WERI-Rb-1 (cell line): ENCODE measurements at regions not wholly inside any gene's neighbourhood (a gene's known extent, or its start where the extent isn't known, plus 50 kb on each side); places are given as distances from the start of the nearest gene placed in this dataset.

Experiments used
- DNase-seq: peaks from one replicate; pipeline ENCODE4 v3.0.0-alpha.2; 2020
- H3K27ac ChIP-seq: fragments of 250-450 bp; sonication (Bioruptor Pico); 2 replicates; pipeline ENCODE4 v1.5.1; 2020; ENCODE audit warnings: mild to moderate bottlenecking, moderate library complexity
- H3K27me3 ChIP-seq: fragments of 250-450 bp; sonication (Bioruptor Pico); 2 replicates; pipeline ENCODE4 v1.5.1; 2021; ENCODE audit warnings: mild to moderate bottlenecking, low read depth, moderate library complexity; ENCODE audit not compliant: insufficient read depth, severe bottlenecking
- H3K36me3 ChIP-seq: fragments of 250-450 bp; sonication (Bioruptor Pico); 2 replicates; pipeline ENCODE4 v1.5.1; 2020; ENCODE audit warnings: mild to moderate bottlenecking, moderate library complexity
- H3K4me3 ChIP-seq: 2 replicates; pipeline ENCODE4 v1.5.1; 2011; ENCODE audit warnings: low read depth, mild to moderate bottlenecking, control low read depth, low read length
- H3K9me3 ChIP-seq: fragments of 250-450 bp; sonication (Bioruptor Pico); 2 replicates; pipeline ENCODE4 v1.5.1; 2021; ENCODE audit warnings: mild to moderate bottlenecking, moderate library complexity; ENCODE audit not compliant: severe bottlenecking
- TF ChIP-seq, protein P1 (sequence below): IDR thresholded peaks from 2 replicates; pipeline ENCODE4 v1.5.1; 2011; ENCODE audit warnings: low read depth, mild to moderate bottlenecking, control low read depth, inconsistent platforms, low read length

DNA sequence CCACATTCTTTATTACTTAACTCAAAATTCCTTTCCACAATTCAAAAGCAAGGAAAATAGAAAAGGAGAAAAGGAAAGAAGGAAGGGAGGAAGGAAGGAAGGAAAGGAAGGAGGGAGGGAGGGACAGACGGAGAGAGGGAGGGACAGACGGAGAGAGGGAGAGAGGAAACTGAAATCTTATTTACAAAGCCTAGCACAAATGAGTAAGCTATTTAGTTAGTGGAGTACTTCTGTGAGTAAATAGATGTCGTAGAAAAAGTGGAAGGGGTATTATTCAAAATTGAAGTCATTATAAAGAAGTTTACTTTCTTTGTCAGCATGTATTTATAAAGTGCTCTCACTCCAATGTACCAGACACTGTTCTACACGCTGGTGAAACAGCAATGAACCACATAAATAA is 177.9 kb downstream of the CETN3 start:
- TF ChIP-seq, protein P1, sequence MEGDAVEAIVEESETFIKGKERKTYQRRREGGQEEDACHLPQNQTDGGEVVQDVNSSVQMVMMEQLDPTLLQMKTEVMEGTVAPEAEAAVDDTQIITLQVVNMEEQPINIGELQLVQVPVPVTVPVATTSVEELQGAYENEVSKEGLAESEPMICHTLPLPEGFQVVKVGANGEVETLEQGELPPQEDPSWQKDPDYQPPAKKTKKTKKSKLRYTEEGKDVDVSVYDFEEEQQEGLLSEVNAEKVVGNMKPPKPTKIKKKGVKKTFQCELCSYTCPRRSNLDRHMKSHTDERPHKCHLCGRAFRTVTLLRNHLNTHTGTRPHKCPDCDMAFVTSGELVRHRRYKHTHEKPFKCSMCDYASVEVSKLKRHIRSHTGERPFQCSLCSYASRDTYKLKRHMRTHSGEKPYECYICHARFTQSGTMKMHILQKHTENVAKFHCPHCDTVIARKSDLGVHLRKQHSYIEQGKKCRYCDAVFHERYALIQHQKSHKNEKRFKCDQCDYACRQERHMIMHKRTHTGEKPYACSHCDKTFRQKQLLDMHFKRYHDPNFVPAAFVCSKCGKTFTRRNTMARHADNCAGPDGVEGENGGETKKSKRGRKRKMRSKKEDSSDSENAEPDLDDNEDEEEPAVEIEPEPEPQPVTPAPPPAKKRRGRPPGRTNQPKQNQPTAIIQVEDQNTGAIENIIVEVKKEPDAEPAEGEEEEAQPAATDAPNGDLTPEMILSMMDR, result no peak
- Histone ChIP-seq H3K27me3 (no peaks in the 10 kb centered on the region), H3K4me3 (no peak overlapping the region), H3K27ac (no peak overlapping the region), H3K9me3 (no peaks in the 10 kb centered on the region), H3K36me3 (no peaks in the 10 kb centered on the region)
- DNase-seq, result no peak

DNA sequence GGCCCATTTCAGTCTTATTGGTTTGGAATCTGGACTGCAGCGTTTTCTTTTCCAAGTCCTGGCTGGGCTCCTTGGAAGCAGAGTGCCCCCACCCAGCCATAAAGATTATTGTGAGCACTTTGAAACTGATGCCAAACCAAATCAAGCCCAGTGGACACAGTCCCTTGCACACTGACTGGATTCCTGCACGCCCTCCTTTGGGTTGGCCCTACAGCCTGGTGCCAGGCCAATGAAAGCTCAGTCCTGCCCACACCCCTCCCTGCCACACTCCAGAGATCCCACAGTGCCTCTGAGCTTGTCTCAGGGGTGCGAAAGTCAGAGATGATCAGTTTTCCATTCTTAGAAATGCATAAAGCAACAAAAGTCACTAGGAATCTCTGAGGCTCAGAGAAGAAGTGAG is 181.9 kb downstream of the CETN3 start:
- Histone ChIP-seq H3K9me3 (no peaks in the 10 kb centered on the region), H3K27ac (no peak overlapping the region), H3K36me3 (no peaks in the 10 kb centered on the region), H3K4me3 (no peak overlapping the region), H3K27me3 (no peaks in the 10 kb centered on the region)
- TF ChIP-seq, protein P1, result no peak
- no peak for DNase-seq

- H3K27me3 ChIP-seq, result no peaks in the 10 kb centered on the region
- H3K9me3 ChIP-seq, result no peaks in the 10 kb centered on the region
- TF ChIP-seq, protein P1, result no peak
- H3K4me3 ChIP-seq, result no peak overlapping the region
- no peak for DNase-seq
- no peak overlapping the region for H3K27ac ChIP-seq
- no peaks in the 10 kb centered on the region for H3K36me3 ChIP-seq
Observed at GRCh38 chr5:90226433-90227099, 183.0 kb downstream of the CETN3 start.

DNA sequence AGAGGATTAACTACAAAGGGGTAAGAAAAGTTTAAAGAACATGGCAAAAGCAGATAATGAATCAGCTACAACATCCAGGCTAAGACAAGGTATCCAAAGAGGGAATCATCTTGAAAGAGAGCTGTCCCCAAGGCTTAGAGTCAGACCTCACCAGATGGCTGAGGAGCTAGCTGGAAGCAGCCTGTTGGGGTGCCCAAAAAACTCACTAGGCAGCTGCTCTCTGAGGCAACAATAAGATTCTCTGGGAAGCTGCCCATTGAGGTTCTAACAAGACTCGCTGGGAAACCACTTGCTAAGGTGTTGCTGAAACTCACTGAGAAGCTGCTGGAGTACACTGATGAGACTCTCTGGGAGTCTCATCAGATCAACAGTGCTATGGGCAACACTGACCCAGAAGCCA is 185.2 kb downstream of the CETN3 start:
- H3K27me3 ChIP-seq, result no peaks in the 10 kb centered on the region
- TF ChIP-seq, protein P1, result no peak
- H3K9me3 ChIP-seq, result no peaks in the 10 kb centered on the region
- H3K36me3 ChIP-seq, result no peaks in the 10 kb centered on the region
- H3K4me3 ChIP-seq, result no peak overlapping the region
- DNase-seq, result no peak
- H3K27ac ChIP-seq, result no peak overlapping the region

DNA sequence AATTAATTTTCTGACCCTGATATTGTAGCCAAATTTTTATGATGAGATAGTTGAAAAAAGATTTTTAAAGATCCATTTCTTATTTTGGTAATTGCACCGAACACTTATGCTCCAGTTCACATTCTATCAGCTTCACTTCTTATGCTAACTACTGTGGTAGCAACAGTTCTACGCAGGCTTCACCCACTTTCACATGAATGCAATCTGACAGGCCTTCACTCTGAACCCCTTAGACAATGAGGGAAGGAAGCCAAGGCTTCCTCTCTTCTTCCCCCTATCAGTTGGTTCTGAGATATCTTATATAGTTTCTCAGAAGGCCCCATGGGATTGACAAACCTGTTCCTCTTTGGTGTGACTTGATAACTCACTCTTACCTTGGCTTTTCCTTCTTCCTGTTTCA is 185.8 kb downstream of the CETN3 start:
- H3K27ac ChIP-seq, result no peak overlapping the region
- H3K9me3 ChIP-seq, result no peaks in the 10 kb centered on the region
- no peaks in the 10 kb centered on the region for H3K36me3 ChIP-seq
- no peak for DNase-seq
- TF ChIP-seq, protein P1, result no peak
- H3K27me3 ChIP-seq, result no peaks in the 10 kb centered on the region
- H3K4me3 ChIP-seq, result no peak overlapping the region

DNA sequence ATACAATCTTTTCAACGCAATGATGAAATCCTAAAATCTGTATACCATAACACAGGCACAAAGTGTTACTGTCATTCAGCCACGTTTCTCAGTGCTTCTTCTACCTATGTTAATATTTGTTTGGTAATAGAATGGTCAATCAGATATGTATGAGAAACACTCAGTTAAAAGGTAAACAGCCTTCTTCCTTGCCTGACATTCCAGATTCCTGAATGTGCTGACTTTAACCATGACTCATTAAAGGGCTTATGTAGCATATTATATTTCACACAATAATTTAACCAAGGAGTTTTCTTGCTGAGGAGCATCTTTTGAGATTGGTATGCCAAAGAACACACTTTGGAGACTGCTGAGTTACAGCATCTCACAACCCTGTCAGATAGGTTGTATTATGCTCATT is 187.6 kb downstream of the CETN3 start:
- TF ChIP-seq, protein P1, result no peak
- Histone ChIP-seq H3K4me3 (no peak overlapping the region), H3K9me3 (no peaks in the 10 kb centered on the region), H3K36me3 (no peaks in the 10 kb centered on the region), H3K27ac (no peak overlapping the region), H3K27me3 (no peaks in the 10 kb centered on the region)
- DNase-seq, result no peak
